ENCODE measurements at regions not wholly inside any gene's neighbourhood (a gene's known extent, or its start where the extent isn't known, plus 50 kb on each side); places are given as distances from the start of the nearest gene placed in this dataset.

DNA sequence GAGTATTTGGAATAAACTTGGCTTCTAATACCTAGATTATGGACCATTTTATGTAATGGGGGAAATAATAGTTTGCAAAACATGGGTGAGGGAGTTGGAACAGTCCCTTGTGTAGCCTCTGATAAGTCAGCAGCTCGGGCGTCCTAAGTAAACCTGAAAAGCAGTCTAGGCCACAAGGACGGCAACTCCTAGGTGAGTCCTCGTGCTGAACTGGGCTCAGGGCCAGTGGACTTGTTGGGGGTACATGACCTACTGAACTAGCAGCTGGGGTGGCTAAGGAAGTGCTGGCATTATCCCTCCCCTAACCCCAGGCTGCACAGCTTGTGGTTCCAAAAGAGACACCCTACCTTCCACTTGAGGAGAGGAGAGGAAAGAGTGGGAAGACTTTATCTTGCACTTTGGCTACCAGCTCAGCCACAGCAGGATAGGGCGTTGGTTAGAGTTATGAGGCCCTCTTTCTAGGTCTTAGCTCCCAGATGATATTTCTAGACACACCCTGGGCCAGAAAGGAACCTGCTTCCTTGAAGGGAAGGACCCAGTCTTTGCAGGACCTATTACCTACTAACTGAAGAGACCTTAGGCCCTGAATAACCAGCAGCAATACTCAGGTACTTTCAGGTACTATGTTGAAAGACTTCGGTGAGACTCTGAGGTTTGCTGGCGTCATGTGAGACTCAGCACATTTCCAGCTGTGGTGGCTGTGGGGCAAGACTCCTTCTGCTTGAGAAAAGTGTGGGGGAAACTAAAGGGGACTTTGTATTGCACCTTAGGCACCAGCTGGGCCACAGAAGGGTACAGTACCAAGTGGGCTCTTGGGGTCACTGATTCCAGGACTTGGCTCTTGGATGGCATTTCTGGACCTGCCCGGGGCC is 71.0 kb downstream of the AQP4 start:
- TF ChIP-seq, protein P1, sequence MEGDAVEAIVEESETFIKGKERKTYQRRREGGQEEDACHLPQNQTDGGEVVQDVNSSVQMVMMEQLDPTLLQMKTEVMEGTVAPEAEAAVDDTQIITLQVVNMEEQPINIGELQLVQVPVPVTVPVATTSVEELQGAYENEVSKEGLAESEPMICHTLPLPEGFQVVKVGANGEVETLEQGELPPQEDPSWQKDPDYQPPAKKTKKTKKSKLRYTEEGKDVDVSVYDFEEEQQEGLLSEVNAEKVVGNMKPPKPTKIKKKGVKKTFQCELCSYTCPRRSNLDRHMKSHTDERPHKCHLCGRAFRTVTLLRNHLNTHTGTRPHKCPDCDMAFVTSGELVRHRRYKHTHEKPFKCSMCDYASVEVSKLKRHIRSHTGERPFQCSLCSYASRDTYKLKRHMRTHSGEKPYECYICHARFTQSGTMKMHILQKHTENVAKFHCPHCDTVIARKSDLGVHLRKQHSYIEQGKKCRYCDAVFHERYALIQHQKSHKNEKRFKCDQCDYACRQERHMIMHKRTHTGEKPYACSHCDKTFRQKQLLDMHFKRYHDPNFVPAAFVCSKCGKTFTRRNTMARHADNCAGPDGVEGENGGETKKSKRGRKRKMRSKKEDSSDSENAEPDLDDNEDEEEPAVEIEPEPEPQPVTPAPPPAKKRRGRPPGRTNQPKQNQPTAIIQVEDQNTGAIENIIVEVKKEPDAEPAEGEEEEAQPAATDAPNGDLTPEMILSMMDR (IDR thresholded peaks at IDR 0.05; ENCODE audit: low read depth, low read length) = no peak
- no peak overlapping the region for H3K4me3 ChIP-seq (ENCODE audit: low read depth, low read length)
- no peak for DNase-seq (ENCODE audit: low read depth, low spot score)
- in situ Hi-C loops (cut with HindIII; ENCODE audit: low sequenced_read_pairs) = no loop called here

- in situ Hi-C loops (cut with HindIII; ENCODE audit: low sequenced_read_pairs) = no loop called here
- DNase-seq (ENCODE audit: low read depth, low spot score) = peak; percentile 78
- H3K4me3 ChIP-seq (ENCODE audit: low read depth, low read length) = no peak overlapping the region
- TF ChIP-seq, protein P1 (IDR thresholded peaks at IDR 0.05; ENCODE audit: low read depth, low read length) = no peak
Measured at GRCh38 chr18:26792661-26793060, 72.8 kb downstream of the AQP4 start.

- H3K4me3 ChIP-seq (ENCODE audit: low read depth, low read length) = no peak overlapping the region
- in situ Hi-C loops (cut with HindIII; ENCODE audit: low sequenced_read_pairs) = no loop called here
- TF ChIP-seq, protein P1 (IDR thresholded peaks at IDR 0.05; ENCODE audit: low read depth, low read length) = no peak
- peak; percentile 7 for DNase-seq (ENCODE audit: low read depth, low spot score)
Measured at GRCh38 chr18:26791676-26792075, 73.8 kb downstream of the AQP4 start.

GRCh38 chr18:26784599-26784998 is 80.9 kb downstream of the AQP4 start:
- no peak overlapping the region for H3K4me3 ChIP-seq (ENCODE audit: low read depth, low read length)
- TF ChIP-seq, protein P1 (IDR thresholded peaks at IDR 0.05; ENCODE audit: low read depth, low read length) = no peak
- DNase-seq (ENCODE audit: low read depth, low spot score) = no peak
- in situ Hi-C loops (cut with HindIII; ENCODE audit: low sequenced_read_pairs) = no loop called here

DNA sequence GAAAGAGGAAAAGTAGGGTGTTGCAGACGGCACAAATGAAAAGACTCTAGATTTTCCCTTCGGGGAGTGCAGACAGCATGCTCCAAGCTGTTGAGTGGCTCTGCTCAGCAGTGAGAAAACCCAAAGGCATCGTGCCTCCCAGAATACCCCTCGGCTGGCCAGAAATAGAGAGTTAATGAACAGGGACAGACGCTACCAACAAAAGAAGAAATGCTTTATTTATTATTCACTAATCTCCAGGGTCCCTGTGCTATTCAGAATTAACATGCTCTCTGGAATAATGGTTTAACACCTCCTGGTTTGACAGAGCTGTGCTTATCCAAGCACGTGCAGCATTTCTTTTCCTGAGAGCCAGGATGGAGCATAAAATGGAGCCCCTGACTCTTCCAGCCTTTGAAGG is 82.3 kb downstream of the AQP4 start:
- in situ Hi-C loops (cut with HindIII; ENCODE audit: low sequenced_read_pairs) = no loop called here
- DNase-seq (ENCODE audit: low read depth, low spot score) = no peak
- TF ChIP-seq, protein P1 (IDR thresholded peaks at IDR 0.05; ENCODE audit: low read depth, low read length) = no peak
- H3K4me3 ChIP-seq (ENCODE audit: low read depth, low read length) = no peak overlapping the region

- no peak for DNase-seq (ENCODE audit: low read depth, low spot score)
- no peak overlapping the region for H3K4me3 ChIP-seq (ENCODE audit: low read depth, low read length)
- TF ChIP-seq, protein P1 (IDR thresholded peaks at IDR 0.05; ENCODE audit: low read depth, low read length) = no peak
- in situ Hi-C loops (cut with HindIII; ENCODE audit: low sequenced_read_pairs) = no loop called here
Measured at GRCh38 chr18:26780520-26781325, 84.8 kb downstream of the AQP4 start.
